ENCODE measurements at regions not wholly inside any gene's neighbourhood (a gene's known extent, or its start where the extent isn't known, plus 50 kb on each side); places are given as distances from the start of the nearest gene placed in this dataset.

- Mint-ChIP-seq H3K36me3 (ENCODE audit: unreplicated experiment) (no peaks in the 10 kb centered on the region), H3K9me3 (ENCODE audit: unreplicated experiment) (no peaks in the 10 kb centered on the region), H3K27ac (ENCODE audit: unreplicated experiment) (no peak overlapping the region), H3K4me3 (ENCODE audit: unreplicated experiment) (no peak overlapping the region), H3K27me3 (ENCODE audit: unreplicated experiment) (peaks cover 2% of the 10 kb centered on the region), H3K4me1 (ENCODE audit: low read depth, unreplicated experiment) (no peaks in the 10 kb centered on the region)
- DNase-seq: no peak
- TF ChIP-seq CTCF (IDR thresholded peaks at IDR 0.05; ENCODE audit: partially characterized antibody, unreplicated experiment): no peak
These were observed 77.3 kb upstream of the ATF7IP2 start for GRCh38 chr16:10308305-10309193.

GRCh38 chr16:10309271-10309932 is 76.5 kb upstream of the ATF7IP2 start:
- no peak for TF ChIP-seq CTCF (IDR thresholded peaks at IDR 0.05; ENCODE audit: partially characterized antibody, unreplicated experiment)
- no peaks in the 10 kb centered on the region for H3K4me1 Mint-ChIP-seq (ENCODE audit: low read depth, unreplicated experiment)
- no peak overlapping the region for H3K4me3 Mint-ChIP-seq (ENCODE audit: unreplicated experiment)
- H3K27me3 Mint-ChIP-seq (ENCODE audit: unreplicated experiment): peaks cover 2% of the 10 kb centered on the region
- H3K36me3 Mint-ChIP-seq (ENCODE audit: unreplicated experiment): no peaks in the 10 kb centered on the region
- H3K27ac Mint-ChIP-seq (ENCODE audit: unreplicated experiment): no peak overlapping the region
- no peaks in the 10 kb centered on the region for H3K9me3 Mint-ChIP-seq (ENCODE audit: unreplicated experiment)
- no peak for DNase-seq

GRCh38 chr16:10312008-10312407 is 73.9 kb upstream of the ATF7IP2 start:
- Mint-ChIP-seq H3K4me1 (ENCODE audit: low read depth, unreplicated experiment) (no peaks in the 10 kb centered on the region), H3K9me3 (ENCODE audit: unreplicated experiment) (no peaks in the 10 kb centered on the region), H3K4me3 (ENCODE audit: unreplicated experiment) (no peak overlapping the region), H3K27me3 (ENCODE audit: unreplicated experiment) (peaks cover 2% of the 10 kb centered on the region), H3K27ac (ENCODE audit: unreplicated experiment) (peak overlapping the region; percentile 38), H3K36me3 (ENCODE audit: unreplicated experiment) (no peaks in the 10 kb centered on the region)
- no peak for DNase-seq
- TF ChIP-seq CTCF (IDR thresholded peaks at IDR 0.05; ENCODE audit: partially characterized antibody, unreplicated experiment): no peak

GRCh38 chr16:10312784-10313724 is 72.8 kb upstream of the ATF7IP2 start:
- no peak for TF ChIP-seq CTCF (IDR thresholded peaks at IDR 0.05; ENCODE audit: partially characterized antibody, unreplicated experiment)
- Mint-ChIP-seq H3K27ac (ENCODE audit: unreplicated experiment) (no peak overlapping the region), H3K27me3 (ENCODE audit: unreplicated experiment) (peaks cover 2% of the 10 kb centered on the region), H3K4me1 (ENCODE audit: low read depth, unreplicated experiment) (no peaks in the 10 kb centered on the region), H3K36me3 (ENCODE audit: unreplicated experiment) (no peaks in the 10 kb centered on the region), H3K4me3 (ENCODE audit: unreplicated experiment) (no peak overlapping the region), H3K9me3 (ENCODE audit: unreplicated experiment) (no peaks in the 10 kb centered on the region)
- DNase-seq: no peak

All from glutamatergic neuron (in vitro differentiated cells).